NCI-H2196 treated with DMSO at 0.1 percent for 48 hours (cell line): ENCODE measurements at regions not wholly inside any gene's neighbourhood (a gene's known extent, or its start where the extent isn't known, plus 50 kb on each side); places are given as distances from the start of the nearest gene placed in this dataset.
"Not testable (repeated sequence)": the region's sequence is repeated elsewhere in the genome, so short reads cannot be mapped to it uniquely, and the experiment has no call there.

Experiments used
- DNase-seq: peaks from one replicate; lab custom pipeline; 2025; ENCODE audit not compliant: unreplicated experiment; lab: John Stamatoyannopoulos, UW

DNA sequence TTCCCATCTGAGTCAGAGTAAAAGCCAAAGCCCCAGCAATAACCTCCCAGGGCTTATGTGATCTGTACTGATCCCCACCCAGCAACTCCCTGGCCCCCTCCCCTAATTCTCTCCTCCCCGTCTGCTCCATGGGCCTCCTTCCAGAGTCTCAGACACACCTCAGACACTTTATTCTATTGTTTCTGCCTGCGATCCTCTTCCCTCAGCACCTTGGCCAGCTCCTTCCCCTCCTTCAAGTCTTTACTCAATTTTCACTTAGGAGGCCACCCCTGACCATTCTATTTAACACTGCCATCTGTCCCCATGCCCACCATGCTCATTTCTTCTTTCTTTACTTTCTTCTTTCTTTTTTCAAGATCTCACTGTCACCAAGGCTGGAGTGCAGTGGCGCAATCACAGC lies 81.0 kb upstream of the COBL start:
- DNase-seq, result not testable (repeated sequence)

DNA sequence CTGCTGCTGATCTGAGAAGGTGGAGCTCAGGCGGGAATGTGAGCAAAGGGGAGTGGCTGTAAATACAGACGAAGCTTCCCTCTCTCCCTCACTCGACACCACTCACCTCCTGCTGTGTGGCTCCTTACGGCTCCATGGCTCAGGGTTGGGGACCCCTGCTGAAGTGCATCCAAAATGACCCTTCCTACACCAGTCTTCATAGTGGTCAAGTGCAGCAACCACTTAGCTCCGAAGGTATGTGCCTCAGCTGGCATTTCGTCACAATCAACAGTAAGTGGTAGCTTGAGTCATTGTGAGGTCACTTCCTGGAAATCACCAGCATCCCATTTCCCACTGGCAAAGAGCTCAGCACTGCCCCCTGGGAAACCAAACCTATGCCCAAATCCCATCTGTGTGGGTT lies 76.4 kb upstream of the COBL start:
- not testable (repeated sequence) for DNase-seq

DNA sequence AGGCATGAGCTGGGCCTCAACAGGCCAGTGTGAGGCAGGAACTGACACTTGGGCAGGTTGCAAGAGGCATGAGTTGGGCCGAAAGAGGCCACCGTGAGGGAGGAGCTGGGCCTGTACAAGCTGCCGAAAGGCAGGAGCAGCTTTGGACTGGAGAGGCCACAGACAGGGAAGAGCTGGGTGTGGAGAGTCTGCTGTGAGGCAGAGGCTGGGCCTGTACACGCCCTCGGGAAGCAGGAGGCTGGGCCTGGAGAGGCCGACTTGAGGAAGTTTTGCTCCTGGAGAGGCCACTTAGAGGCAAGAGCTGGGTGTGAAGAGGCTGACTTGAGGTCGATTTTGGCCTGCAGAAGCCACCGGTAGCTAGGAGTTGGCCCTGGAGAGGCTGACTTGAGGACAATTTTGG lies 73.3 kb upstream of the COBL start:
- DNase-seq, result not testable (repeated sequence)

DNA sequence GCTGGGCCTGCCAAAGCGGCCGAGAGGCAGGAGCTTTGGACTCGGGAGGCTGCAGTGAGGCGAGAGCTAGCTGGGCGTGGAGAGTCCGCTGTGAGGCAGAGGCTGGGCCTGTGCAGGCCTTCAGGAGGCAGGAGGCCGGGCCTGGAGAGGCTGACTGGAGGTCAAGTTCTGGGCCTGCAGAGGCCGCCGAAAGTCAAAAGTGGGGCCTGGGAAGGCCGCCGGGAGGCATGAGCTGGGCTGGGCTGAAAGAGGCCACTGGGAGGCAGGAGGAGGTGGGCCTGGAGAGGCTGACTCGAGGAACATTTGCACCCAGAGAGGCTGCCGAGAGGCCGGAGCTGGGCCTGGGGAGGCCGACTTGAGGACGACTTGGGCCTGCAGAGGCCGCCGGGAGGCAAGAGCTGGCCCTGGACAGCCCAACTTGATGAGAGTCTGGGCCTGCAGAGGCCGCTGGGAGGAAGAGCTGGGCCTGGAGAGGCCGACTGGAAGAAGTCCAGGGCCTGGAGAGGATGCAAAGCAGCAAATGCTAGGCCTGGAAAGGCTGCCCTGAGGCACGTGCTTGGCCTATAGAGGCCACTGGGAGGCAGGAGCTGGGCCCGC lies 72.7 kb upstream of the COBL start:
- not testable (repeated sequence) for DNase-seq

DNA sequence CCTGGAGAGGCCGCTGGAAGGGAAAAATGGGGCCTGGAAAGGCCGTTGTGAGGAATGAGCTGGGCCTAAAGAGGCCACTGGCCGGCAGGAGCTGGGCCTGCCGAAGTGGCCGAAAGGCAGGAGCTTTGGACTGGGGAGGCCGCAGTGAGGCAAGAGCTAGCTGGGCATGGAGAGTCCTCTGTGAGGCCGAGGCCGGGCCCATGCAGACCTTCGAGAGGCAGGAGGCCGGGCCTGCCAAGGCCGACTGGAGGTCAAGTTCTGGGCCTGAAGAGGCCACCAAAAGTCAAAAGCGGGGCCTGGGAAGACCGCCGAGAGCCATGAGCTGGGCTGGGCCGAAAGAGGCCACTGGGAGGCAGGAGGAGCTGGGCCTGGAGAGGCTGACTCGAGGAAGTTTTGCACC lies 71.6 kb upstream of the COBL start:
- DNase-seq, result not testable (repeated sequence)

DNA sequence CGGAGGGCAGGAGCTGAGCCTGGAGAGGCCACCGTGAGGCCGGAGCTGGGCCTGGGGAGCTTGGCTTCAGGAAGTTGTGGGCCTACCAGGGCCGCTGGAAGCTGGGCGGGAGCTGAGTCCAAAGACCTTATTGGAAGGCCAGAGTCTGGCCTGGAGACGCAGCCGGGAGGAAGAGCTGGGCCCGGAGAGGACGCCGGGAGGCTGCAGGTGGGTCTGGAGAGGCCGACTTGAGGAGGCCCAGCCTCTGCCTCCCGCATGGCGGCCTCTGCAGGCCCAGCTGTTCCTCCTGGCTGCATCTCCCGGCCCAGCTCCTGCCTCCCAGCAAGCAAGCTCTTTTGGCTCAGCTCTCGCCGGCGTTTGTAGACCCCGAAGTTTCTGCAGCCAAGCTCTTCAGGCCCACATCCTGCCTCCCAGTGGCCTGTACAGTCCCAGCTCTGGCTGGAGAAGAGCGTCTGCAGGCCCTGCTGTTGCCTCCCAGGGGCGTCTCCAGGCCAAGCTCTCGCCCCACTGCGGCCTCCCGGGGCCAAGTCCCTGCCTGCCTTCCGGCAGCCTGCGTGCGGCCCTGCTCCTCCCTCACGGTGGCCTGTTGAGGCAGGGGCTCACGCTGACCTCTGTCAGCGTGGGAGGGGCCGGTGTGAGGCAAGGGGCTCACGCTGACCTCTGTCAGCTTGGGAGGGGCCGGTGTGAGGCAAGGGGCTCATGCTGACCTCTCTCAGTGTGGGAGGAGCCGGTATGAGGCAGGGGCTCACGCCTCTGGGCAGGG lies 70.4 kb upstream of the COBL start:
- DNase-seq, result not testable (repeated sequence)

DNA sequence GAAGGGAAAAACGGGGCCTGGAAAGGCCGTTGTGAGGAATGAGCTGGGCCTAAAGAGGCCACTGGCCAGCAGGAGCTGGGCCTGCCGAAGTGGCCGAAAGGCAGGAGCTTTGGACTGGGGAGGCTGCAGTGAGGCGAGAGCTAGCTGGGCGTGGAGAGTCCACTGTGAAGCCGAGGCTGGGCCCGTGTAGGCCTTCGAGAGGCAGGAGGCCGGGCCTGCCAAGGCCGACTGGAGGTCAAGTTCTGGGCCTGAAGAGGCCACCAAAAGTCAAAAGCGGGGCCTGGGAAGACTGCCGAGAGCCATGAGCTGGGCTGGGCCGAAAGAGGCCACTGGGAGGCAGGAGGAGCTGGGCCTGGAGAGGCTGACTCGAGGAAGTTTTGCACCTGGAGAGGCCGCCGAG lies 69.6 kb upstream of the COBL start:
- DNase-seq, result not testable (repeated sequence)

DNA sequence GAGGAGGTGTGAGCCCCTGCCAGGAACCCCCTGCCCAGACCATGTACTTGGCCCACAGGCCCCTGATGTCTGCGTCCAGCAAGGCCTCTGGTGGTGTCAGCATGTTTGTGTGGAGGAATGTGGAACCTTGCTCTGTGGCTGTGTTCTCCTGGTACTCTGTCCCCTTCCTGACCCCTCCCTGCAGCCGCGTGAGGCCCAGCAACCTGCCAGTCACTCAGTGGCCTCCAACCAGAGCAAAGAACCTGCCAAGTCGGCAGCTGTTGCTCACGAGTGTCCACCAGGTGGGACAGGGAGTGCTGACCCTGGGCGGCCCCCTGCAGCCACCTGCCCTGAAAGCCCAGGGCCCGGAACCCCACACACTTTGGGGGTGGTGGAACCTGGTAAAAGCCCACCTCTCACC lies 65.6 kb upstream of the COBL start:
- DNase-seq, result not testable (repeated sequence)

DNA sequence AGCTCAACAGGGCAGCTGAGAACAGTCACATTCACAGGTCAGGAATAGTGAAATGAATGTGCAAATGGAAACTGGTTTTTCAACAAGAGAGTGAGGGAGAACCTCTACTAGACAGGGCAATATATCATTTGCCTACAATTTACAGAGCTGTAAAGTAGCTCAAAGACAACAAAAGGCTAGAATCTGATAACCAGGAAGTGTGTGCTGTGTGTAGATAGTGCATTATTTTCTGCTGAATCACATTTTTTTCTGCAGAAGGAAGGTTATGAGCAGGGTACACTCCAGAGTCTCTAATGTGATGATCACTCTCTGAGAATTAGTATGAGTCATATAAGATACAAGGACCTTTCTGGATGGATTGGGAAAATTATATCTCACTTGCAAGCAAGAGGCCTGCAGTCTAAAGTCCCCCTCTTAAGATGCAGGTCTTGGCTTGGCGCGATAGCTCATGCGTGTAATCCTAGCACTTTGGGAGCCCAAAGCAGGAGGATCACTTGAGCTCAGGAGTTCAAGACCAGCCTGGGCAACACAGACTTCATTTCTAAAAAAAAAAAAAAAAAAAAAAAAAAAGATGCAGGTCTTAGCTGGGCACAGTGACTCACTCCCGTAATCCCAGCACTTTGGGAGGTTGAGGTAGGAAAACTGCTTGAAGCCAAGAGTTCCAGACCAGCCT lies 59.9 kb upstream of the COBL start:
- peak; percentile 57 for DNase-seq

DNA sequence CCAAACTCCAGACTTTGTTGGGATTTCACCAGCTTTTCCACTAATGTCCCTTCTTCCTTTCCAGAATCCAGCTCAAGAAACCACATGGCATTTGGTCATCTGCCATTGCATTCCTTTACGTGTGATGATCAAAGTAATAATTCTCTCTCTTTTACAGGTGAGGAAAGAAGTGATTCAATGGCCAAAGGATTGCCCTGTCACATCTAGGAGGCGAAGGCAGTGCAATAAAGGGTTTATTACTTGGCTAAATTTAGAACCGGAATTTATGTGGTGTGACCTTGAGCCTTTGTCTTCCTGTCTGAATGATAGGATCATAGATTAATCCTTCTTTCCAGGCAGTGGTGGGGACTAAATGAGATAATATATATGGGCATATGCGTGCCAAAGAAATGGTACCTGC lies 58.3 kb upstream of the COBL start:
- no peak for DNase-seq

DNA sequence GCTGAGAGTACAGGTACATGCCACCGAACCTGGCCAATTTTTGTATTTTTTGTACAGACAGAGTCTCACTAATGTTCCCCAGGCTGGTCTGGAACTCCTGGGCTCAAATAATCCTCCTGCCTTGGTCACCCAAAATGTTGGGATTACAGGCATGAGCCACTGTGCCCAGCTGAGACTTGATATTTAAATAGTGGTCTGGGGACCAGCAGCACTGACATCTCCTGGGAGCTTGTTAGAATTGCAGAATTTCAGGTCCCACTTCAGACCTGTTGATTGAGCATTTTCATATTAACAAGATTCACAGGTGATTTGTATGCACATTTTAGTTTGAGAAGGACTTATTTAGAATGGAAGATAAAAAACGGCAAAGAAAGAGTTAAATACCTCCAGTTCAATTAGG lies 57.0 kb upstream of the COBL start:
- DNase-seq, result not testable (repeated sequence)

DNA sequence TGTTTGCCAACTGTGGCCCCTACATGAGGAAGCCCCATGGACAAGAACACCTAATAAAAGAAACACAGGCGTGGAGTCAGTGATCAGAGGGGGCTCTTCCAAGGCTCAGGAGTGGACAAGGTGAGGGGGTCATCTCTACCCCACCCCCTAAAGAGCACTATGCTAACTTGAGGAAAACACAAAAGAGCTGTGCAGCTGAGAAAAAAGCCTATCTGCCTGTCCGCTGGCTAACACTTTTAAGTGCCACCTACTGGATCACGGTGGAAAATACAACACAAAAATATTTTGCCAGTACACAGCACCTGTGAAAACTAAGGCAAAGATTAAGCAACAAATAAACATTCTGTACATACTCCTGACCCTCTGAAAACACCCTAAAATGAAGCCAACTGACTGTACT lies 53.1 kb upstream of the COBL start:
- no peak for DNase-seq

DNA sequence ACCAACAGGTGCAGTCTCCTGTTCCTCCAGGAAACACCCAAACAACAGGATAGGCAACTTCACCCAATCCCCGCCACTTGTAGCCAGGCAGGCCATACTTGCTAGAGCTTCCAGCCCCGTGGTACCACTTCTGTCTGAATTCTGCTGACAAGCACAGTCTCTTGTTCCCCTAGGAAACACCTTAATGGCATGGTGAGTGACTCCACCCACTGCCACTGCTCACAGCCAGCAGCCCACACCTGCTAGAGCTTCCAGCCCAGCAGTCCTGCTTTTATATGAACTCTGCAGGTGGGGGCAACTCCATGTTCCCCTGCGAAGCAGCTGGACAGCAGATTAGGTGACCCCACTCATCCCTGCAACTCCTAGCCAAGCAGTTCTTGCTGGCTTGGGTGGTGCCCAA lies 52.6 kb upstream of the COBL start:
- DNase-seq, result not testable (repeated sequence)

DNA sequence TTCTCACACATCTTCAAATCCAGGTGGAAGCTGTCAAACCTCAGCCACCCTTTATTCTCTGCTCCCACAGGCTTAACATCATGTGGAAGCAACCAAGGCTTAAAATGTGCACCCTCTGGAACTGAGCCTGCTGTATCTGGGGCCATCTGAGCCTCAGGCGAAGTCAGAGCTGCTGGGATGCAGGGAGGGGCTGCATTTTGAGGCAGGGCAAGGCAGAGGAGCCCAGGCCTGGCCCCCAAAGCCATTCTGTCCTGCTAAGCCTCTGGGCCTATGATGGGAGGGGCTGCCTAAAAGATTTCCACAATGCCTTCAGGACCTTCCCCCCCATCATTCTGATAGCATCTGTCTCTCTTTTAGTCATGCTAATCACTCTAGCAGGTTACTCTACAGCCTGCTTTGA lies 51.7 kb upstream of the COBL start:
- DNase-seq, result no peak

DNA sequence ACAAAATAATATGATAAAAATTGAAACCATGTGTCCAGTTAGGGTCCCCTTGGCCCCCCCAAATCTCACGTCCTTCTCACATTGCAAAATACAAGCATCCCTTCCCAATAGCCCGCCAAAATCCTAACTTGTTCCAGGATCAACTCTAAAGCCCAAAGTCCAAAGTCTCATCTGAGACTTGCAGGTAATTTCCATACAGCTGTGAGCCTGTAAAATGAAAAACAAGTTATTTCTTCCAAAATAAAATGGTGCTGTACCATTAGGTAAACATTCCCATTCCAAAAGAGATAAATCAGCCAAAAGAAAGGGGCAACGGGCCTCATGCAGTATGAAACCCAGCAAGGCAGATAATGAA lies 51.0 kb upstream of the COBL start:
- DNase-seq, result no peak

DNA sequence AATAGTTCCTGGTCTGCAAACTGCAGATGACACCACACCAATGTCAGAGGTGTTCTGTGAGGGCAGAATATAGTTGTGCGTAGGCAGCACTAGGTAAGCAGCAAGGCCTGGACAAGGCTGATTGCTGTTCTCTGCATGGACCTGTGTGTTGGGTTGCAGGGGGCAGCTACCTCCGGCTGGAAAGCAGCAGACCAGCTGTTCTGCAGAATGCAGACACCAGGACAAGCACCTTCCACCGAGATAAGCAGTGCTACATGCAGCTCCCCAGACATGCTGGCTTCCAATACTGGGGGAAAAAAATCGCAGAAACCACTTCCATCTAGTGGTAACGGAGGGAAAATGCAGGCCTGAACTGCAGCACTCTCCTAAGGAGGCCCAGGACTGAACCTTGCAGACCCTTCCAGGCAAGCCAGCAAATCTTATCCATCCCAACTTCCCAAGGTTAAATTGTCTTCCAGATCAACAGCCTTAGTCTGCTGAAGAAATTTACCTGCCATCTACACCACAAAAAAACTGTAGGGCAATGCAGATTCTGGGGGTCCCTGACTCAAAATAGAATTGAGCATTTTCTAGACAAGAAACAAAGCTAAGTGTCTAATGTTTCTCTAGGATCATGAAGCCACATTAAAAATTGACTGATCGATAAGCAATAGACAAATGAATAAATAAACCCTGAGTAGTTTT lies 50.5 kb upstream of the COBL start:
- peak; percentile 24 for DNase-seq
